Stomach (tissue), 4 donors: ENCODE measurements at regions not wholly inside any gene's neighbourhood (a gene's known extent, or its start where the extent isn't known, plus 50 kb on each side); places are given as distances from the start of the nearest gene placed in this dataset.

Experiments
- EP300 ChIP-seq: sonication (generic); formaldehyde crosslinking; IDR thresholded peaks from one replicate; pipeline ENCODE4 v1.6.1; 2017; ENCODE audit warnings: antibody characterized with exemption
- POLR2A ChIP-seq, 4 donors: fragments of 450-650 bp; IDR thresholded peaks; one replicate each; pipeline ENCODE4 v1.6.1; 2016; ENCODE audit warnings: antibody characterized with exemption in 4 of 4, control low read depth in 2 of 4, mild to moderate bottlenecking in 1 of 4, moderate library complexity in 1 of 4
- POLR2AphosphoS5 ChIP-seq, 3 donors: sonication (generic); formaldehyde crosslinking; IDR thresholded peaks; one replicate each; pipeline ENCODE4 v1.6.1; 2016; ENCODE audit warnings: antibody characterized with exemption in 3 of 3
- TF ChIP-seq, protein P1 (sequence below), 7 experiments: fragments of 450-650 bp in 4 of 7; fragments of 200-600 bp in 3 of 7; sonication (generic) in 3 of 7; IDR thresholded peaks; one replicate each; pipeline ENCODE4 v1.5.1; 2016 to 2019; ENCODE audit warnings: antibody characterized with exemption in 7 of 7, control low read depth in 2 of 7, mild to moderate bottlenecking in 1 of 7

DNA sequence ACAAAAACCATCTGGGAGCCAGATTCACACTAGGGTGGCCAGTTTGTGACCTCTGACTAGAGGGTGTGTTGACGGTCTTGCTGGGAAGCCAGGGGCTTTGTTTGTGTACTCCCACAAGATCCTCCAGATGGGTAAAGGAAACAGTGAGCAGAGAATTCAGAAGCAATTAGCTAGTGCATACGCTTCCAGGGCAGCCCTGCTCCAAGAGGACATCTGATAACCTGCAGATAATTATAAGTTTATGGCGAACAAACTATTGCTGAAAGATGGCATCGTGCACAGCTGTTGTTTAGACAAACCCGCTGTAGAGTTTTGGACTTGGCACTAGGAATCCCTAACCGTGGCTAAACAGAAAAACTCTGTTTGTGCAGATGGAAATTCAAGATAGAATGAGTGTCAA, 326.4 kb downstream of the TGFB2 start:
- TF ChIP-seq, protein P1, sequence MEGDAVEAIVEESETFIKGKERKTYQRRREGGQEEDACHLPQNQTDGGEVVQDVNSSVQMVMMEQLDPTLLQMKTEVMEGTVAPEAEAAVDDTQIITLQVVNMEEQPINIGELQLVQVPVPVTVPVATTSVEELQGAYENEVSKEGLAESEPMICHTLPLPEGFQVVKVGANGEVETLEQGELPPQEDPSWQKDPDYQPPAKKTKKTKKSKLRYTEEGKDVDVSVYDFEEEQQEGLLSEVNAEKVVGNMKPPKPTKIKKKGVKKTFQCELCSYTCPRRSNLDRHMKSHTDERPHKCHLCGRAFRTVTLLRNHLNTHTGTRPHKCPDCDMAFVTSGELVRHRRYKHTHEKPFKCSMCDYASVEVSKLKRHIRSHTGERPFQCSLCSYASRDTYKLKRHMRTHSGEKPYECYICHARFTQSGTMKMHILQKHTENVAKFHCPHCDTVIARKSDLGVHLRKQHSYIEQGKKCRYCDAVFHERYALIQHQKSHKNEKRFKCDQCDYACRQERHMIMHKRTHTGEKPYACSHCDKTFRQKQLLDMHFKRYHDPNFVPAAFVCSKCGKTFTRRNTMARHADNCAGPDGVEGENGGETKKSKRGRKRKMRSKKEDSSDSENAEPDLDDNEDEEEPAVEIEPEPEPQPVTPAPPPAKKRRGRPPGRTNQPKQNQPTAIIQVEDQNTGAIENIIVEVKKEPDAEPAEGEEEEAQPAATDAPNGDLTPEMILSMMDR (IDR thresholded peaks at IDR 0.05) = no peak
- TF ChIP-seq POLR2AphosphoS5 (IDR thresholded peaks at IDR 0.05) = no peak
- no peak for TF ChIP-seq POLR2A (IDR thresholded peaks at IDR 0.05)
- TF ChIP-seq EP300 = no peak
